NCI-H1436 (cell line): ENCODE measurements at regions not wholly inside any gene's neighbourhood (a gene's known extent, or its start where the extent isn't known, plus 50 kb on each side); places are given as distances from the start of the nearest gene placed in this dataset.

Source experiments
- DNase-seq: peaks from one replicate; lab custom pipeline; 2025; lab: John Stamatoyannopoulos, UW

GRCh38 chr1:223445402-223445801 is 52.2 kb downstream of the CCDC185 start:
- no peak for DNase-seq

- DNase-seq, result no peak
Measured at GRCh38 chr1:223453902-223454301, 60.7 kb downstream of the CCDC185 start.

- no peak for DNase-seq
Measured at GRCh38 chr1:223454959-223455358, 61.7 kb downstream of the CCDC185 start.

DNA sequence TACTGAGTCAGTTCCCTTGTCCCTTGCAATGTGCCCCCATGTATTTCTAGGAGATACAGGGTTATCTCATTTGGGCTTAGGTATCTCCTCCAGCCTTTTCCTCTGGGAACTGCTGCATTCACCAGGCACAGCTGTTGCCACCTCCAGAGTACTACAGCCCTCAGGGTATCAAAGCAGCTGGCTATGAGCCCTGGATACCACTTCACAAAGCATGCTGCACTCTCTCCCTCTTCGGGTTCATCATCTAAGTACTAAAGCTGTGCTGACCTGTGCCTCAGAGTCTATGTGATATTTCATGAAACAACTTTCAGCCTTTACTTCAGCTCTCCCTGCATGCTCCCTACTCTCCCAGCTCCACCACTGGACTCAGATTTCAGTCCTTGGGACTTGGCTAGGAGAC is 62.3 kb downstream of the CCDC185 start:
- DNase-seq, result no peak

GRCh38 chr1:223456747-223457146 is 63.5 kb downstream of the CCDC185 start:
- no peak for DNase-seq

DNA sequence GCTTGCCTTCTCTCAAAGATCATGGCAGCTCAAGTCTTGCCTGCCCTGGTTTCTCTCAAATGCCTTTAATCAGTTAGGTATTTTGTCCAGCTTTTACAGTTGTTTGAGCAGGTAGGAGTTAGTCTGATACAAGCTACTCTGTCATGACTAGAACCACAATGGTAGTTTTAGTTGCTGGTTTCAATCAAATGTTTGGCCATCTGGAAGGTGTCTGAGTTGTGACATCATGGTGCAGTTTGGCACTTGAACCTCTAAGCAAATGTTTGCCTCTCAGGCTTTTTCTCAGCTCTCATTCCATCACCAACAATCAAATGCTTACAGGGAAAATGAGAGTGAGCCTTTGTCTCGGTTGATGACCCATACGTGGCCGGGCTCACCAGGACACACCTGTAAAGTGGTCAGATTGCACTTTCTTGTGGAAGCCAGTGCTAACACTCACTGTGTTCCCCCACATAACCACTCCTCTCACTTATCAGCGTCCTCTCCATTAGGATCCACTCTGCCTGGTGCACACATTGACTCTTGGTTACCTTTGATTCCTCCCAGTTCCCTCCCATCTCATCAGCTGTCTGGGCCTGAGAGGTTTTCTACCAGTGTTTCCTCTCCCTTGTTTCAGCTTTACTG is 67.5 kb downstream of the CCDC185 start:
- no peak for DNase-seq

DNA sequence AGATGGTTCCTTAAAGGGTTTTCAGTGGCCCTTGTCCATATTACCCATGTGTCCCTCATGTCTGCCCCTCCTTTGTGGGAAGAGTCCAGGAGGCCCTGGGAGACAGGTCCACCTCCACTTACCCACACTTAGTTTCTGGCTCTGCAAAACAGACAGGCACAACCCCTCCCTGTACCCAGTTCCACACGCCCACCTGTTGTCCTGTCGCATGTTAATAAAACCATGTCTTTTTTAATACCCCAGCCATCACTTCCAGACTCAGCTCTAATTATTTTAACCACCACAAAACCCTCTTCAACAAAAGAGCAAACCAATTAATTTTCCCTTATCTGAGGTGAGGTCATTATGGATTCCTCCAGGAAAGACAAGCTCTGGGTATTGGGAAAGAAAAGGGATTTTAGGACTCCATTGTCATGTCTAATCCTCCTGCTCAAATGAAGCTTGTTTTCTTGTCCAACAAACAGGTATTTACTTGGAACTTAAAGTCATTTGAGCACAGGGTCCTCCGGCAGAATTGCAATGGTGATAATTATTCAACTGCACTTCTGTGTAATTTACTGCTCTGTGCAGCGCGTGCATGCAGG is 68.9 kb downstream of the CCDC185 start:
- no peak for DNase-seq

GRCh38 chr1:223462866-223463404 is 69.7 kb downstream of the CCDC185 start:
- no peak for DNase-seq

GRCh38 chr1:223466151-223466550 is 72.9 kb downstream of the CCDC185 start:
- DNase-seq, result no peak

GRCh38 chr1:223471566-223471965 is 78.4 kb downstream of the CCDC185 start:
- DNase-seq, result no peak

GRCh38 chr1:223472057-223472456 is 78.8 kb downstream of the CCDC185 start:
- DNase-seq, result no peak

DNA sequence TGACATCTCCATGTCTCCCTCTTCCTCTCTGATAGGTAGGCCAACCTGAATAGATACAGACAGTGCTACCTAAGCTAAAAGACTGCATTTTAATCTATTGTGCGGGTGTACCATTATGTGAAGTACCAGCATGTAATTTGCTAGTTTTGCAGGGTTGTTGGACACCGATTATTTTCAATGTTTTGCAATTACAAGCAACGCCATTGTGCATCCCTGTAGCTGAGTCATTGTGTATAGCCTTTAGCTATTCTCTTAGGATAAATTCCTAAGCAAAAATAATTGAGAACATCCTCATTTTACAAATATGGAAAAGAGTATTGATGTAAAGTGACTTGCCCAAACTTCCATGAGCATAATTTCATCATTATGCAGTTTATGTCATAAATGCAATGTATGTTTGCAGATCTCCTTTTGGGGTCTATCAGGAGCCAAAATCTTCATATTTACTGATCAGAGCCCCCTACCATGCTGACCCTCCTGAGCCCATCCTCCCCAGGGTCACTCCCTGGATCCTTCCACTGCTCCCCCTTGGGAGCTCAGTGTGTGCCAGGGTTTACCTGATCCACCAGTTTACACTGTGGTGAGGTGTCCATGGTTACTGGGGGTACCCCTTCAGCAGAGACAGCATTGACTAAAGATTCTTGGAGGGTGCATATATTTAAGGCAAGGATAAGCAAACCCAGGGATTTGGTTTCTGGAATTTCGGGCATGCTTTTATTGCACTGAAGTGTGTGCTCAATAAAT is 80.6 kb downstream of the CCDC185 start:
- no peak for DNase-seq

- no peak for DNase-seq
Measured at GRCh38 chr1:223474804-223475203, 81.6 kb downstream of the CCDC185 start.

DNA sequence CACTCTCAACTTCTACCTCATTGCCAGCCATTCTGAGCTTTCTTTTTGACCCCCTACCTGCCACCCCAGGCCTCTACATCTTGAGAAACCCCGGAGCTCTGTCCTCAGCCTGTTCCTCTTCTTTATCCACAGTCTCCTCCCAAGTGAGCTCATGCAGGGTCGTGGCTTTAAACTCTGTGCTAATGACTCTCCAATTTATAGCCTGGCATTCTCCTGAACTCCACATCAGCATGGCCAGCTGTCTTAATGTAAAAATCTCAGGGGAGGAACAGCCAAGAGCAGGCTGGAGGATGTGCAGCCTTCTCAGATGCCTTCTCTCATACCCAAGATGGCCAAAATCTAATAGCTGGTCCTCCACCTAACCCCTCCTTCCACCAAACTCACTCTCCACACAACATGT is 84.2 kb downstream of the CCDC185 start:
- DNase-seq, result no peak

GRCh38 chr1:223478606-223479005 is 85.4 kb downstream of the CCDC185 start:
- no peak for DNase-seq

DNA sequence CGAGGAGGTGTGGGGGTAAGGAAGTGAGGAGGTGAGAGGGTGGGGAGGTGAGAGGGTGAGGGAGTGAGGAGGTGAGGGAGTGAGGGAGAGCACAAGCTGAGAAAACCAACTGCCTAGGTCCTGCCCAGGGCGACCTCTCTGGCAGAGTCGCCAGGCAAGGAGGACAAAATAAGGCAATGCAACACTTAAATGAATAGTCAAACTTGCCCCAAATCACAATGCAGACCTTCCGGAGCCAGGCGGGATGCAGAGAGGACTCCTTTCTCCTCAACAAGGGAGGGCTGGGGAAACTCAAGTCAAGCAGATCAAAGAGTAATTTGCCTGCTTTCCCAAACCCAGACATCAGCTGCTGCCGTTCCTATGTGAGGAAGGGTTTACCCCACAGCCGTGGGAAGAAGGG is 86.0 kb downstream of the CCDC185 start:
- DNase-seq, result no peak

DNA sequence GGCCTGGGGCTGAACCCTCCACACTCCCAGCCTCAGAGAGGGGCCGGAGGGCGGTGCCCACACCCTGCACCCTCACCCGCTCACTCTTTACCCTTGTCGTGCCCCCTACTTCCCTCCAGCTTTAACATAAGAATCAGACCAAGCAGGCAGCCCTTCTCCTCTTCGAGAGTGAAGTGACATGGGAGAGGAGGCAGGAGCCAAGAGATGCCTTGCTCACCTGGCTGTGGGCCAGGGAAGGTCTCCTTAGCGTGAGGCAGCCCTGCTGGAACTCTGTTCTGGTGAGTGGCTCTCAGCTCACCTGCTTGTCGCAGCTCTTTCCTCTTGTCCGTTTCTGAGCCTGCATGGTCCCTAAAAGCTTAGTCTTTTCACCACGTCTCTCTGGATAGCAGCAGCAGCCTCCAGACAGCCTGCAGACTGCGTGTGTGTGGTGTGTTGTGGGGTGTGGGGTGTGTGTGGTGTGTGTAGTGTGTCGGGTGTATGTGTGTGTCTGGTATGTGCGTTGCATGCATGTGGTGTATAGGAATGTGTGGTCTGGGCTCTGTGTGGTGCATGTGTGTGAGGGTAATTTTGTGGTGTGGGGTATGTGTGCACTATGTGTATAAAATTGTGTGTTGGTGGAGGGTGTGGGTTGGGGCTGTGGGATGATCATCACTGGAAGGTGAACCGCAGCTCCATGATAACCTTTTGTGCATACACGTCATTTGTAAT is 86.7 kb downstream of the CCDC185 start:
- peak; percentile 65 for DNase-seq

DNA sequence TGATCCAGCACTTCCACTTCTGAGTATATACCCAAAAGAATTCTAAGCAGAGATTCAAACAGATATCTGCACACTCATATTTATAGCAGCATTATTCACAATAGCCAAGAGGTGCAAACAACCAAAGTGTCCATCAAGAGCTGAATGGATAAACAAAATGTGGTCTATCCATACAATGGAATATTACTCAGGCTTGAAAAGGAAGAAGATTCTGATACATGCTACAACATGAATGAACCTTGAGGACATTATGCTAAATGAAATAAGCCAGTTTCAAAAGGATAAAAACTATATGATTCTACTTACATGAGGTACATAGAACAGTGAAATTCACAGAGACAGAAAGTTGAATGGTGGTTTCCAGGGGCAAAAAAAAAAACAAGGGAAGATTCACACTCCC is 88.9 kb downstream of the CCDC185 start:
- DNase-seq, result no peak

- DNase-seq, result no peak
Measured at GRCh38 chr1:223482766-223483165, 89.6 kb downstream of the CCDC185 start.

DNA sequence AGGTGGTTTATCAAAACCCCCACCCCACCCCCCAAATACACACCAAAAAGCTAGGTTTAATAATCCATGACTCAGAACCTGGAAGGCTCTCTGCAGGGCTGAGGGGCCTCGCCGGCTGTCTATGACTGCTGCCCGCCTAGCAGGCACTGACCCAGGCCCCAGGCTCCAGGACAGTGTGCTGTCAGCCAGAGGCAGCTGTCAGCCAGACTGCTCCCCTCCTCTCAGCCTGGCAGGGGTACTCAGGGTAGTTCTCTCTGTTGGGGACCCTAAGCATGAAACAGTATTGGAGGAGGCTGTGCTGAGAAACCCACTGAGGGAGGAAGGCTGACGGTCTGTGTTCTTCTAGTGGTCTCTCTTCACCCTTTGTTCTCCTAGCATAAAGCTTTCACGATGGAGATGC is 90.3 kb downstream of the CCDC185 start:
- no peak for DNase-seq

- peak; percentile 21 for DNase-seq
Measured at GRCh38 chr1:223486366-223486765, 93.2 kb downstream of the CCDC185 start.
